Naive B cell (primary cell): ENCODE measurements at regions not wholly inside any gene's neighbourhood (a gene's known extent, or its start where the extent isn't known, plus 50 kb on each side); places are given as distances from the start of the nearest gene placed in this dataset.
"Not testable (repeated sequence)": the region's sequence is repeated elsewhere in the genome, so short reads cannot be mapped to it uniquely, and the experiment has no call there.

Experiments used
- ATAC-seq, 2 donors: fragments of 150-1000 bp; cut with Tn5 transposase; 2 replicates each; pipeline ENCODE4 v1.10.0; 2021; ENCODE audit warnings: low read depth in 2 of 2, mild to moderate bottlenecking in 2 of 2, moderate library complexity in 2 of 2
- DNase-seq: peaks from one replicate; pipeline ENCODE4 v3.0.0; 2022
- H3K27ac Mint-ChIP-seq, 6 donors: one replicate each; pipeline ENCODE4 v1.8.0; 2020 to 2022; ENCODE audit warnings: mild to moderate bottlenecking in 6 of 6, mixed read lengths in 6 of 6, moderate library complexity in 5 of 6, inconsistent platforms in 2 of 6
- H3K27me3 Mint-ChIP-seq, 3 donors: one replicate each; pipeline ENCODE4 v1.8.0; 2021 to 2022; ENCODE audit warnings: mixed read lengths in 3 of 3, mild to moderate bottlenecking in 1 of 3
- H3K36me3 Mint-ChIP-seq, 2 donors: one replicate each; pipeline ENCODE4 v1.8.0; 2020 to 2022; ENCODE audit warnings: mixed read lengths in 2 of 2, inconsistent platforms in 1 of 2, mild to moderate bottlenecking in 1 of 2
- H3K4me1 Mint-ChIP-seq, 3 donors: one replicate each; pipeline ENCODE4 v1.8.0; 2020 to 2022; ENCODE audit warnings: mixed read lengths in 3 of 3, inconsistent platforms in 1 of 3, mild to moderate bottlenecking in 1 of 3, moderate library complexity in 1 of 3
- H3K4me3 Mint-ChIP-seq, 8 donors: one replicate each; pipeline ENCODE4 v1.8.0; 2020 to 2022; ENCODE audit warnings: mild to moderate bottlenecking in 8 of 8, mixed read lengths in 8 of 8, moderate library complexity in 8 of 8, inconsistent platforms in 2 of 8
- H3K9me3 Mint-ChIP-seq, 7 donors: one replicate each; pipeline ENCODE4 v1.8.0; 2020 to 2022; ENCODE audit warnings: mixed read lengths in 7 of 7, mild to moderate bottlenecking in 5 of 7, inconsistent platforms in 2 of 7, moderate library complexity in 1 of 7

DNA sequence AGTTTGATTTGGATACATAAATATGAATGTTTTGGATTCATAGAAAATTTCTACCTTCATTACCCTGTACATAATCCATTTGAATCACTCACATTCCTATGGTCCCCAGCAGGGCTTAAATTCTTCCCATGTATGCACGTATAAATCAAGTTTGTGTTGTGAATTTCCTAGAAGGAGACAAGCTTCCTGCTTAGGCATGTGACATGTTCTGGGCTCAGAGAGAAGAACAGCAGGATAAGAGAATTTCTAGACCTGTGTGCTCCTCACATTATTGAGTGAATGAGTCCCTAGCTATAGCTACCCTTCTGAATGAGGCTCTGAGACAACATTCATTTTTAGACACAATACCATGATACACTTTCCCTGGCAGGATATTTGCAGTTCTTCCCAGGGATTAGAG is 229.1 kb downstream of the YTHDC2 start:
- H3K27ac Mint-ChIP-seq: no peak overlapping the region
- H3K4me3 Mint-ChIP-seq: no peak overlapping the region
- peaks cover 0 to 4% (median 0%) of the 10 kb centered on the region in 7 donors for H3K9me3 Mint-ChIP-seq
- DNase-seq (no peak), ATAC-seq (no peak)
- no peaks in the 10 kb centered on the region for H3K27me3 Mint-ChIP-seq
- H3K4me1 Mint-ChIP-seq: no peaks in the 10 kb centered on the region
- H3K36me3 Mint-ChIP-seq: no peaks in the 10 kb centered on the region

DNA sequence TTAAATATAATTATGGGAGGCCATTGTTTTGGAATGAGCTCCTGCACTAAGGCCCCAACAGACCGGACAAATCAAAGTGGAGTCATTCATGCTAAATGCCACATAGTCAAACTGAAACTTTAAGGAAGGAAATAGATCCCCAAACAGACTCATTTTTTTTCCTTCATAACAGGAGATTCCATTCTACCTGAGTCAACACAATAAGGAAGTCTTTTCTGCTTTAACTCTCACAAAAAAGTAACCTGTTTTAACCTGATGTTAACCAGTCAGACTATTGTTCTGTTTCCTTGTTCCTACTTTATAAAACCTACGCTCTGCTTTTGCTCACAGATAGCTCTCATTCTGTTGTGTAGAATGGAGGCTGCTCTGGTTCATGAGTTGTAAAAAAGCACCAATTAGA is 234.9 kb downstream of the YTHDC2 start:
- Mint-ChIP-seq H3K27ac (no peak overlapping the region), H3K4me3 (no peak overlapping the region), H3K36me3 (no peaks in the 10 kb centered on the region), H3K9me3 (peaks cover 0 to 4% (median 0%) of the 10 kb centered on the region in 7 donors), H3K27me3 (peaks cover 0 to 4% (median 0%) of the 10 kb centered on the region in 3 donors), H3K4me1 (no peaks in the 10 kb centered on the region)
- no peak for DNase-seq
- ATAC-seq: no peak

DNA sequence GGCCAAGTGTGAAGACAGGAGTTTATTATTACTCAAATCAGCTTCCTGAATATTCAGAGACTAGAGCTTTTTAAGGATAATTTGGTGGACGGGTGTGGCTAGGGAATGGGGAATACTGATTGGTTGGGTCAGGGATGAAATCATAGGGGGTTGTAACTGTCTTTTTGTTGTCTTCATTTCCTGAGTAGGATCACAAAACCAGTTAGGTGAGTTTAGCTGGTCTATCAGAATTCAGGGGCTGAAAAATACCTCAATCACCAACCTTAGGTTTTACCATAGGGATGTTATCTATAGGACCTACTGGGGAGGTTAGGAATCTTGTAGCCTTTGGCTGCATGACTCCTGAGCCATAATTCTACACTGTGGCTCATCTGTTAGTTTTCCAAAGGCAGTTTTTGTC is 235.8 kb downstream of the YTHDC2 start:
- H3K27me3 Mint-ChIP-seq: peaks cover 0 to 4% (median 0%) of the 10 kb centered on the region in 3 donors
- ATAC-seq: no peak
- no peak for DNase-seq
- no peaks in the 10 kb centered on the region for H3K4me1 Mint-ChIP-seq
- peaks cover 0 to 4% (median 0%) of the 10 kb centered on the region in 7 donors for H3K9me3 Mint-ChIP-seq
- H3K36me3 Mint-ChIP-seq: no peaks in the 10 kb centered on the region
- H3K27ac Mint-ChIP-seq: no peak overlapping the region
- no peak overlapping the region for H3K4me3 Mint-ChIP-seq

DNA sequence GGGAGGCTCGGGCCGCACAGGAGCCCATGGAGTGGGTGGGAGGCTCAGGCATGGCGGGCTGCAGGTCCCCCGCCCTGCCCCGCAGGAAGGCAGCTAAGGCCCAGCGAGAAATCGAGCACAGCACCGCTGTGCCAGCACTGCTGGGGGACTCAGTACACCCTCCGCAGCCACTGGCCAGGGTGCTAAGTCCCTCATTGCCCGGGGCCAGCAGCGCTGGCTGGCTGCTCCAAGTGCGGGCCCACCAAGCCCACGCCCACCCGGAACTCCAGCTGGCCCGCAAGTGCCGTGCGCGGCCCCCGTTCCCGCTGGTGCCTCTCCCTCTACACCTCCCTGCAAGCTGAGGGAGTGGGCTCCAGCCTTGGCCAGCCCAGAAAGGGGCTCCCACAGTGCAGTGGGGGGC is 239.7 kb downstream of the YTHDC2 start:
- H3K4me1 Mint-ChIP-seq, DNase-seq, H3K36me3 Mint-ChIP-seq, H3K27ac Mint-ChIP-seq, ATAC-seq, H3K9me3 Mint-ChIP-seq, H3K27me3 Mint-ChIP-seq, H3K4me3 Mint-ChIP-seq: not testable (repeated sequence)

DNA sequence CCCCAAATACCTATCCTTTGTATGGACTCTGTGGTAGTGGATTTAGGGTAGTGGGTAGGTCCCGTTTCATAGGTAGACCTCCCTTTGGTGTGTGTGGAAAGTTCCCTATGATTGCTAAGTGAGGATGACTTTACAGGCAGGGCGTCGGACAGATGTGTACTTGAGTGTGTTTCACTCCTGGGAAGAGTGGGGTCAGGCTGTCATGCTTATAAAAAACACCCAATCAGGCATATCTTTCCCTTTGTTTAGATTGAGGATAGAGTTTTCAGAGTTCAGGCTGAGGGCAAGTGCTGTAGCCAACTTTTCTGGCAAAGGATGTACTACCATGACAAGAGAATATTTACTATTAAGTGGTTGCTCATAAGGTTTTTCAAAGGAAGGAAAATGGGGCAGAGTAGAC is 242.0 kb downstream of the YTHDC2 start:
- DNase-seq: no peak
- Mint-ChIP-seq H3K9me3 (peaks cover 0 to 8% (median 2%) of the 10 kb centered on the region in 7 donors), H3K36me3 (no peaks in the 10 kb centered on the region), H3K4me1 (no peaks in the 10 kb centered on the region), H3K4me3 (no peak overlapping the region), H3K27me3 (peaks cover 0 to 4% (median 0%) of the 10 kb centered on the region in 3 donors), H3K27ac (no peak overlapping the region)
- ATAC-seq: no peak

DNA sequence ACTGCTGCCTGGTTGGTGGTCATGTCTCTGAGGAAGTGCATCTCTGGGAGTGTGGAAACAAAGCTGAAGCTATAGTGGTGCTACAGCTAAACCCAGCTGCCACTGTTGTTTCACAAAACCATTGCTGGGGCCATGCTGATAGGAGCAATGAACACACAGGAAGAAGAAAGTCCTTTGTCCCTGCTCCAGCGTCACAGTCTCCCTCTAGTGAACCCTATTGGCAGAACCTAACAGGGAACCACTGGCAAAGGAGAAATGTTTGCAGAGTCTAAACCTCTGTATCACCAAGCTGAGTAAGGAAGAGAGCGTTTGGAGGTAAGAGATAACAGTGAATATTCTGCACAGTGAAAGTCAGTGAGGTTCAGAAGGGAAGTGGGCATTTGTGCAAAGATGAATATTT is 244.0 kb downstream of the YTHDC2 start:
- Mint-ChIP-seq H3K36me3 (no peaks in the 10 kb centered on the region), H3K27ac (no peak overlapping the region), H3K27me3 (no peaks in the 10 kb centered on the region), H3K4me1 (no peaks in the 10 kb centered on the region), H3K9me3 (peaks cover 0 to 11% (median 2%) of the 10 kb centered on the region in 7 donors), H3K4me3 (no peak overlapping the region)
- ATAC-seq (no peak), DNase-seq (no peak)

DNA sequence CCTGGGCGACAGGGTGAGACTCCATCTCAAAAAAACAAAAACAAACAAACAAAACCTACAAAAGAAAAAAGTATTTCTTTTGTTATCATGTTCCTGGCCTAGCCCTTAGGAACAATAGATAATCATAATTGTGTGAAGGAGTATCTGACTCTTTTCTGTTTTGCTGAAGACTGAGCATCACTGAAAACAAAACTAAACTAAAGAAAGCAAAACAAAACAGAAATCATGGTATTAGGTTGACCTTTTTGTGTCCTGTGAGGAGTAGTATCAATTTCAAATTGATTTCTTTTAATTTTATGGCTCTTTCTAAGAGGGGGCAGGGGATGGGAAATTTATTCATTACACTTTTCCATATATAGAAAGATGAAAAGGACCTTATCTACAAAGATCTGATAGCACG is 246.0 kb downstream of the YTHDC2 start:
- no peak for DNase-seq
- no peak overlapping the region for H3K27ac Mint-ChIP-seq
- H3K4me1 Mint-ChIP-seq: no peaks in the 10 kb centered on the region
- H3K27me3 Mint-ChIP-seq: no peaks in the 10 kb centered on the region
- peaks cover 0 to 11% (median 3%) of the 10 kb centered on the region in 7 donors for H3K9me3 Mint-ChIP-seq
- H3K36me3 Mint-ChIP-seq: no peaks in the 10 kb centered on the region
- no peak overlapping the region for H3K4me3 Mint-ChIP-seq
- ATAC-seq: no peak

DNA sequence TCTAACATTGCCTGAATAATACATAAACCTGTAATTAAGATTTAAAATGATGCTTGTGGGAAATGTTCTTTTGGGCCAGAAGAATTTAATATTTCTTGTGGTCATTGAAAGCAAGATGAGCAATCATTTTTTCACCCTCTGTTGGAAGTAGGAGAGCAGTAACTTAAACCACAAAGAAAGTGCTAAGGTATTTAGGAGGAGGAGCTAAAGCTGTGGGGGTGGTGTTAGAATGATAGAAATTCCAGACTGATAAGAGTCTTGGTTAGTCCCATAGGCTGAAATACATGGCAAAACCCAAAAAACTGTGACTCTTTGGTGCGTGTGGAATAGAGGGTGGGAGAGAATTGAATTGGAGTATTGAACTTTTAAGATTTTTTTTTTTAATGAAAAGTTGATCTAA is 247.0 kb downstream of the YTHDC2 start:
- H3K27ac Mint-ChIP-seq: no peak overlapping the region

DNA sequence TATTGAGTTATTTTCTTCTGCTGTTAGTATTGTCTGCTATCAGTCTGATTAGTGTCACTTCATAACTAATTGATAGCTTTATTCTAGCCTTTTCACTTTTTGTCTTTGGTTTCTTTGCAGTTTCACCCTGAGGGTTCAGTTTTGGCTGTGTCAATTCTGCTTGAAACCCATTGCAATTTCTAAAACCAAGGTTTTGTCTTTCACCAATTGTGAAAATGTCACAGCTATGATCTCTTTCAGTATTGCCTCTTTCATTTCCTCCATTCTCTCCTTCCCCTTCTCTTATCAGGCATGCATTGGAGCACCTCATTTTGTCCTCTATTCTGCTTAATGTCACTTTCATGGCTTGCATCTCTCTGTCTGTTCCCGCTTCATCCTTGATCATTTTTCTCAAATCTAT is 248.1 kb downstream of the YTHDC2 start:
- no peak for ATAC-seq
- Mint-ChIP-seq H3K4me1 (no peaks in the 10 kb centered on the region), H3K27me3 (no peaks in the 10 kb centered on the region), H3K4me3 (no peak overlapping the region), H3K9me3 (peaks cover 6 to 19% (median 10%) of the 10 kb centered on the region in 7 donors), H3K36me3 (peaks cover 2% of the 10 kb centered on the region in 2 donors), H3K27ac (no peak overlapping the region)
- DNase-seq: no peak

More for the DNA sequence above, 247.0 kb downstream of the YTHDC2 start:
- no peaks in the 10 kb centered on the region for H3K36me3 Mint-ChIP-seq
- peaks cover 0 to 16% (median 4%) of the 10 kb centered on the region in 7 donors for H3K9me3 Mint-ChIP-seq
- no peak overlapping the region for H3K4me3 Mint-ChIP-seq
- DNase-seq (no peak), ATAC-seq (no peak)
- H3K27me3 Mint-ChIP-seq: no peaks in the 10 kb centered on the region
- no peaks in the 10 kb centered on the region for H3K4me1 Mint-ChIP-seq

DNA sequence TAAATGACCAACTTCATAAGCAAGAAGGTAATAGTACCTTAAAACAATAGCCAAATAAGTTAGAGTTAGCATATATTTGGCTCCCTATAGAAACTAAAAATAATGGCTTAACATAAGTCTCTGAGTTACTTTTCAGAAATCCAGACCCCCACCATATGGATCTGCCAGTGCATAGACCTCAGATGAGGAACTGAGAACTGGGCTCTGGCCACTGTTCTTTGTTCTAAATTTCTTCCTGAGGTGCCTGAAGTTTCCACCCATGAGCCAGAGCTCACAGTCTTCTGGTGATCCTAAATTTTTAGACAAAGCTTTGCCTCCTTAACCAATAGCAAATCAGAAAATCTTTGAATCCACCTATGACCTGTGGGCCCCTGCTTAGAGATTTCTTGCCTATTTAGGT is 250.9 kb downstream of the YTHDC2 start:
- peaks cover 14 to 38% (median 19%) of the 10 kb centered on the region in 7 donors for H3K9me3 Mint-ChIP-seq
- no peaks in the 10 kb centered on the region for H3K27me3 Mint-ChIP-seq
- no peak for ATAC-seq
- DNase-seq: no peak
- H3K27ac Mint-ChIP-seq: no peak overlapping the region
- no peaks in the 10 kb centered on the region for H3K4me1 Mint-ChIP-seq
- H3K4me3 Mint-ChIP-seq: no peak overlapping the region
- peaks cover 4 to 9% of the 10 kb centered on the region in 2 donors for H3K36me3 Mint-ChIP-seq

DNA sequence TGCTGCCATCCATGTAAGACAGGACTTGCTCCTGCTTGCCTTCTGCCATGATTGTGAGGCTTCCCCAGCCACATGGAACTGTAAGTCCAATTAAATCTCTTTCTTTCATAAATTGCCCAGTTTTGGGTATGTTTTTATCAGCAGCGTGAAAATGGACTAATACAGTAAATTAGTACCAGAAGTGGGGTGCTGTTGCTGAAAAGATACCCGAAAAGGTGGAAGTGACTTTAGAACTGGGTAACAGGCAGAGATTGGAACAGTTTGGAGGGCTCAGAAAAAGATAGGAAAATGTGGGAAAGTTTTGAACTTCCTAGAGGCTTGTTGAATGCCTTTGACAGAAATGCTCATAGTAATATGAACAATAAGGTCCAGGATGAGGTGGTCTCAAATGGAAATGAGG is 253.3 kb downstream of the YTHDC2 start:
- H3K36me3 Mint-ChIP-seq, H3K27me3 Mint-ChIP-seq, DNase-seq, ATAC-seq, H3K4me3 Mint-ChIP-seq, H3K4me1 Mint-ChIP-seq: not testable (repeated sequence)
- Mint-ChIP-seq H3K27ac (peak overlapping the region in 1 of 6 donors; percentile 36), H3K9me3 (peaks cover 14 to 35% (median 19%) of the 10 kb centered on the region in 7 donors)

DNA sequence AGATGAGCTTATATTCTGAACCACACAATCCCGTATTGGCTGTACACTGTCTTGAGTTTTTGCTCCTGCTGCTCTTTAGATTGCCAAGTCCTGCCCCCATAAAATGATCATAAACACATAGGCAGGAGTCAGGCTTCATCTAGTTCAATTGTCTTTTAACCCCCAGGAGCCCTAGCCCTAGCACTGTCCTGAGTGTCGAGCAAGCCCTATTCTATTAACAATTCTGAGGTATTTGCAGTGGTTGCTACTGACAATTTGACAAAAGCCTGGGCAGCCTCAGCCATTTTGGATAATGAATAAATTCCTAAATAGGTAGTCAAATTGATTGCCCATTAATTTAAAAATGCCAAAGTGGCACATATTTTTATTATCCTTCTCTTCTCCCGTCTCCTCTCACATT is 257.2 kb downstream of the YTHDC2 start:
- H3K27ac Mint-ChIP-seq: no peak overlapping the region
- peaks cover 4 to 9% of the 10 kb centered on the region in 2 donors for H3K36me3 Mint-ChIP-seq
- no peak for ATAC-seq
- H3K4me3 Mint-ChIP-seq: no peak overlapping the region
- H3K9me3 Mint-ChIP-seq: peaks cover 12 to 31% (median 19%) of the 10 kb centered on the region in 7 donors
- H3K27me3 Mint-ChIP-seq: no peaks in the 10 kb centered on the region
- H3K4me1 Mint-ChIP-seq: no peaks in the 10 kb centered on the region
- DNase-seq: no peak

DNA sequence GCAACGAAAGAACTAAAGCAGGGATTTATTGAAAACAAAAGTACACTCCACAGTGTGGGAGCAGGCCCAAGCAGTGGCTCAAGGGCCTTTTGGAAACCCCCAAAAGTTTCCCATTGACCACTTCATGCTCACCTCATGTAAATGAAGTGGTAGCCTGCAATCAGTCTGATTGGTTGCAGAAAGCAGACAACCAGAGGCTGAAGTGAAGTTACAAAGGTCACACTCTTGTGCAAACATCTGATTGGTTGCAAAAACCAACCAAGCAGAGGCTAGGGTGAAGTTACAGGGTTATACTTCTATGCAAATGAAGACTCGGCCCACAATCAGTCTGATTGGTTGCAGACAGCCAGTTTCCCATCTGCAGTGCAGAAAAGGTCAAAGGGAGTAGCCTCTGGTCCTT is 258.0 kb downstream of the YTHDC2 start:
- ATAC-seq (no peak), DNase-seq (no peak)
- Mint-ChIP-seq H3K27ac (no peak overlapping the region), H3K27me3 (no peaks in the 10 kb centered on the region), H3K4me1 (no peaks in the 10 kb centered on the region), H3K36me3 (peaks cover 4 to 8% of the 10 kb centered on the region in 2 donors), H3K4me3 (no peak overlapping the region), H3K9me3 (peaks cover 6 to 24% (median 14%) of the 10 kb centered on the region in 7 donors)

DNA sequence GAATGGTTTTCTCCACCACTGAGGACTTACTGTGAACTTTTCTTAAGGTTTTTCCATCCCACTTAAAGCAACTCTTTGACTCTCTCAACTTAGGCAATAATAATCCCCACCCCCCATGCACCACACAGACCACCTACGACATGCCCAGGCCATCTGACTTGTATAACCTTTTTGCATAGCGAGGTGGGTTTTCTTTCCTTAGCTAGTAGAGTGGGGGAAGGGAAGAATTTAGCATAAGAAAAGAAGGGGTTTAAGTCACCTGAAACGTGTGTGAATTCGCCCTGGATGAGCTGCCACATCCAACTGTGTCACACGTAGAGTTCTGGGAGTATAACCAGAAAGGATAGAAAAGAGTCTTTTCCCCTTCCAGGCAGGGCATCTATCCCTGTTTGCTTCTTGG is 262.7 kb downstream of the YTHDC2 start:
- Mint-ChIP-seq H3K27ac (no peak overlapping the region), H3K9me3 (peaks cover 0 to 9% (median 2%) of the 10 kb centered on the region in 7 donors), H3K36me3 (no peaks in the 10 kb centered on the region), H3K27me3 (peaks cover 0 to 5% (median 0%) of the 10 kb centered on the region in 3 donors), H3K4me1 (no peaks in the 10 kb centered on the region), H3K4me3 (no peak overlapping the region)
- ATAC-seq (no peak), DNase-seq (no peak)
